ENCODE measurements at regions not wholly inside any gene's neighbourhood (a gene's known extent, or its start where the extent isn't known, plus 50 kb on each side); places are given as distances from the start of the nearest gene placed in this dataset.

DNA sequence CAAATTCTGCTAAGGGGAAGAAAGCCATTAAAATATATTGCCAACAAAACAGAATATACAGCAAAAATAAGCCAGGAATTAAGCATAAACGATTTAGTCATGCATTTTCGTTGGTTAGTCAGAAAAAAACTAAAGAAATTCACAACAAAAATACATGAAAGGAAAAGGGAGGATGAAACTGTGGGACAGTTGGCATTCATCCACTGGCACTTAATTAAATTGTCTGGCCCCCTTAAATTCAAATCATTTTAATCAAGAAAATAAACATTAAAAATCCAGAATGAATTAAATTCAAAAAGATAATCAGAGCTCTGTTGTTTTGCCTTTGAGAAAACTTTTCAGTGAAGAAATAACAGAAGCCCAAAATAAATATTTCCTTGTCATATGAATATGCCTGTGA lies 264.6 kb upstream of the TMTC1 start:
- no peak for TF ChIP-seq POLR2AphosphoS5 (IDR thresholded peaks at IDR 0.05)
- TF ChIP-seq, protein P1, sequence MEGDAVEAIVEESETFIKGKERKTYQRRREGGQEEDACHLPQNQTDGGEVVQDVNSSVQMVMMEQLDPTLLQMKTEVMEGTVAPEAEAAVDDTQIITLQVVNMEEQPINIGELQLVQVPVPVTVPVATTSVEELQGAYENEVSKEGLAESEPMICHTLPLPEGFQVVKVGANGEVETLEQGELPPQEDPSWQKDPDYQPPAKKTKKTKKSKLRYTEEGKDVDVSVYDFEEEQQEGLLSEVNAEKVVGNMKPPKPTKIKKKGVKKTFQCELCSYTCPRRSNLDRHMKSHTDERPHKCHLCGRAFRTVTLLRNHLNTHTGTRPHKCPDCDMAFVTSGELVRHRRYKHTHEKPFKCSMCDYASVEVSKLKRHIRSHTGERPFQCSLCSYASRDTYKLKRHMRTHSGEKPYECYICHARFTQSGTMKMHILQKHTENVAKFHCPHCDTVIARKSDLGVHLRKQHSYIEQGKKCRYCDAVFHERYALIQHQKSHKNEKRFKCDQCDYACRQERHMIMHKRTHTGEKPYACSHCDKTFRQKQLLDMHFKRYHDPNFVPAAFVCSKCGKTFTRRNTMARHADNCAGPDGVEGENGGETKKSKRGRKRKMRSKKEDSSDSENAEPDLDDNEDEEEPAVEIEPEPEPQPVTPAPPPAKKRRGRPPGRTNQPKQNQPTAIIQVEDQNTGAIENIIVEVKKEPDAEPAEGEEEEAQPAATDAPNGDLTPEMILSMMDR (IDR thresholded peaks at IDR 0.05): no peak

Measured in gastroesophageal sphincter (tissue), 3 donors.